AG08395 (cell line): ENCODE measurements at regions not wholly inside any gene's neighbourhood (a gene's known extent, or its start where the extent isn't known, plus 50 kb on each side); places are given as distances from the start of the nearest gene placed in this dataset.
A peak's percentile ranks its signal among the peaks of the same experiment; 100 is the strongest.
"Not testable (repeated sequence)": the region's sequence is repeated elsewhere in the genome, so short reads cannot be mapped to it uniquely, and the experiment has no call there.

ENCODE experiments used
- DNase-seq: peaks from one replicate; pipeline ENCODE4 v3.0.0; 2012; ENCODE audit warnings: mixed read lengths, low spot score

DNA sequence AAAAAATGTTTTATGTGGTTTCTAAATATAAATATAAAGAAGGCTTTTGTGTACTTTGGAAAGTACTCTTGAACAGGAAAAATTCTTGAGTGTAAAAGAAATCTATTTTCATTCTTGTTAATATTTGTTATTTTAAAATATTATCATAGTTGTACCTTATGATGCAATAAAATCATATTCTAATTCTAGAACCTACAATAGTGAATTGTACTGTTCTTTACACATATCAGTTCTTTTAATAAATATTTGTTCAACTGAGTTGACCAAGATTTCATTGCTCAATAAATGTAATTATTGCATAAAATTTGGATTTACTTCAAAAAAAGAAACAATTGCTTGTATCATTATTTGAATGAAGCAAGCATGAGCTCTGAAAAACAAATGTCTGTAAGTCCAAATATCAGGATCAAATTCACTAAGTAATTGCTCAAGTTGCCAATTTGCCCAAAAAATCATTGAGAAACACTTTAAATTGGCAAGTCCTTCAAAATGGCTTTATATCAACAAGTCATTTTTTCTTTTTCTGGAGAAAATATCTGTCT is 191.6 kb upstream of the SLC16A7 start:
- DNase-seq, result no peak

DNA sequence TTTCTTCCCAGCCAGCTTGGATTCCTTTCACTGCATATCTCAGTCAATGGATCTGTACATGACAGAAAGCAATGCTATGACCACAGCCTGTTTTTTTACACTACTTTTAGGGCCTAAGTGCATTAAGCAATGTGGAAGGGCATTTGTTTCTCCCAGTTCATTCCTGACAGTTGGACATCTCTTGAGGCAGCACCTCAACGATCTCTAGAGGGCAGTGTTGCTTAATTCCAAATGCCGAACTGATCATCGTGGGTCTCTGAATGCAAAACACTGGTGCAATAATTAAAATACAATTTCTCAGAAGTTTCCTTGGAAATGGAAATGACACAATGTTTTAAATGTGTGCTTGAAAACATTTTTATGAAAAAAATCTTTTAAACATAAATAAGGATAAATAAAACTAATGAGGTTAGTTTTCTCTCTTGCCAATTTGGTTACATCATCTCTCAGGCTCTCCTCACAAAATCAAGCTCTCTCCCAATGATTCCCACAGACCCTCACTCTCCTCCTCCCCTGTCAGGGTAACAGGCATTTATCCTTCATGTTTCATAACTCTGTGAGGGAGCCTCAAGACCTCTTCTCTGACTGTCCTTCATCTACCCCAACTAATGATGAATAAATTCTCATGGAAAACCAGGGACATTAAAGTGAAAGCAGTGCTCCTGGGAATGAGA is 192.4 kb upstream of the SLC16A7 start:
- peak; percentile 75 for DNase-seq

DNA sequence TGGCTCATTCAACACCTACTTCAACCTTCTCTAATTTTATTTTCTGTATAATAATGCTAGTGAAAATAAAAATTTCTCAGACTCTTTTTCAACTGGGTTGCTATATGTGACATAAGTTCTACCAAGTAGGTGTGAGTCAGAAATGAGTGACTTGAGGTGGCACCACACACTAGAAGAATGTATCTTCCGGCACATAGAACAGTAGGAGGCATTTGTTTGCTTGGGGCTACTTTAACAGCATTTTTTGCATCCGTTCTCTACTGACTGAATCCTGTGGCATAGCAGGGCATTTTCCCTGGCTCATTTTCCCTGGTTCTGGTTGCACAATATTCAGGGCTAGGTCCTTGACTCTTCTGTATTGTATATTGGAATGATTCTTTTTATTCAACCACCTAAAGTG is 194.0 kb upstream of the SLC16A7 start:
- DNase-seq, result no peak

DNA sequence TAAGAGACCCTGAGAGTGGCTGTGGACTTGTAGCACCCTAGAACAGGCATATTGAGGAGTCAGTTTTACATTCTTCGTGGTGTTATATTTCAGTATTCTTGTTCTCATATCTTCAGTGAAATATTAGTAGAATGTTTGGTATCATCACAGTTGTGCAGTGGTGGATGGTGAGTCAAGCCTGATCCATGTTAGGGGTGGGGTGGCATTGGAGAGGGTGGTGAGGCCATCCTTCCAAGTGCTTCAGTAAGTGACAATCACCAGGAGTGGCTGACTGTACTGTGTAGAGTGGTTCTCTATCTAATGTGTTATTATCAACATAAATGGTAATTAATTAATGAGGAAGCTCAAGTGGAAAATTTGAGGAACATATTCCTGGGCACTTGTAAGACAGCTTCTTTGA is 197.7 kb upstream of the SLC16A7 start:
- no peak for DNase-seq

DNA sequence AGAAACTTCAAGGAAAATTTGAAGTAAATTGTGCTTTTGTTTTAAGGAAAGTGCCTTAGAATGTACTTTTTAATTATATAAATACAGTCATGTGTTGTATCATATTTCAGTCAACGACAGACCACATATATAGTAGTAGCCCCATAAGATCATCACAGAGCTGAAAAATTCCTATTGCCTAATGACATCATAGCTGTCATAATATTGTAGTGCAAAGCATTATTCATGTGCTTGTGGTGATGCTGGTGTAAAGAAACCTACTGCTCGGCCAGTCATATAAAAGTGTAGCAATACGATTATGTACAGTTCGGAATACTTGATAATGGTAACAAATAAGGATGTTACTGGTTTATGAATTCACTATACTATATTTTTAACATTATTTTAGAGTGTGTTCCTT is 198.9 kb upstream of the SLC16A7 start:
- DNase-seq, result no peak

DNA sequence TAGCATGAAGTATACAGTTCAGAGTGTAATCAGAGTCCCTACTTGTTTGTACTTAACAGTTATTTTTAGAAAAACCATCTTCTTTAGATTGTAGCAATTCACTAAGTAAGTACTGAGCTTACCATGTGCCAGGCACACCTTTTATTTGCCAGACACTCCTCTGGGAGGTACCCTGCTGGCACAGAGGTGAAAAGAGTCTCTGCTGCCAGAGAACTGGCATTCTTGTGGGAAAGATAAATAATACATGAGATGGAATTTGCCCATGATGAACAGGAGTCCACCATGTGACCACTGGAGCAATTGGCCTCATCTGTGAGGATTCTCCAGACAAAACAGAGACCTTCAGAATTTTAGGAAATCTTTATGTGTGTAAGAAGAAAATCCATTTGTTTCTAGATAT is 199.3 kb upstream of the SLC16A7 start:
- no peak for DNase-seq

DNA sequence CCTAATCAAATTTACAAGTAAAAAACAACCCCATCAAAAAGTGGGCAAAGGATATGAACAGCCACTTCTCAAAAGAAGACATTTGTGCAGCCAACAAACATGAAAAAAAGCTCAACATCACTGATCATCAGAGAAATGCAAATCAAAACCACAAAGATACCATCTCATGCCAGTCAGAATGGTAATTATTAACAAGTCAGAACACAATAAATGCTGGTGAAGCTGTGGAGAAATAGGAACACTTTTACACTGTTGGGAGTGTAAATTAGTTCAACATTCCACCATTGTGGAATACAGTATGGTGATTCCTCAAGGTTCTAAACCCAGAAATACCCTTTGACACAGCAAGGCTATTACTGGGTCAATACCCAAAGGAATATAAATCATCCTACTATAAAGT is 200.5 kb upstream of the SLC16A7 start:
- not testable (repeated sequence) for DNase-seq

DNA sequence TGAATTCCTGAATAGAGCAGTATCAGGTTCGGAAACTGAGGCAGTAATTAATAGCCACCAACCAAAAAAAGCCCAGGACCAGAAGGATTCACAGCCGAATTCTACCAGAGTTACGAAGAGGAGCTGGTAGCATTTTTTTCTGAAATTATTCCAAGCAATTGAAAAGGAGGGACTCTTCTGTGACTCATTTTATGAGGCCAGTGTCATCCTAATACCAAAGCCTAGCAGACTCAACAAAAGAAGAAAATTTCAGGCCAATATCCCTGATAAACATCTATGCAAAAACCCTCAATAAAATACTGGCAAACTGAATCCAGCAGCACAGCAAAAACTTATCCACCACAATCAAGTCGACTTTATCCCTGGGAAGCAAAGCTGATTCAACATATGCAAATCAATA is 202.3 kb upstream of the SLC16A7 start:
- no peak for DNase-seq

DNA sequence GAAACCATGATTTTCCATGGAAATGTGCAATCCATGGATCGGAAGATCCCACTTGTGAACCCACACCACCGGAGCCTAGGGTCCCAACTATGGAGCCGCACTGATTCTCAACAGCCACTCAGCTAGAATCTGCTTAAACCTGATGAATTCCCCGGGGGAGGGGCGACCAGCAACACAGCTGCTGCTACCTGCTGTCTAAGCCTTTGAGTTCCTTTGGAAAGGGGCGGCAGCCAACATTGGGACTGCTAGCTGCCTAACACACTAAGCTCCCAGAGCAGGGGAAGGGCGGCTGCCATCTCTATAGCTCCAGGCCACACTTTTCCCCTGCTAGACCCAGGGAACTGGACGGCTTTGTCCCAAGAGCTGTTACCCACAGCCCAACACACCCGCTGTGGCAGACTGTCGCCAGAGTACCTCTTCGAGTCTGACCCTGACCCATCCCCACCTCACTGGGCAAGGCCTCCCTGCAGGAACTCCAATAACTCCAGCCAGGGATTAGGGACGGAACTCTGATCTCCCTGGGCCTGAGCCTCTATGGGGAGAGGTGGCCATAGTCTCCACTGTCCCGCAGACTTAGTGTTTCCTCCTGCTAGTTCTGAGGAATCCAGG is 205.8 kb upstream of the SLC16A7 start:
- DNase-seq, result no peak

DNA sequence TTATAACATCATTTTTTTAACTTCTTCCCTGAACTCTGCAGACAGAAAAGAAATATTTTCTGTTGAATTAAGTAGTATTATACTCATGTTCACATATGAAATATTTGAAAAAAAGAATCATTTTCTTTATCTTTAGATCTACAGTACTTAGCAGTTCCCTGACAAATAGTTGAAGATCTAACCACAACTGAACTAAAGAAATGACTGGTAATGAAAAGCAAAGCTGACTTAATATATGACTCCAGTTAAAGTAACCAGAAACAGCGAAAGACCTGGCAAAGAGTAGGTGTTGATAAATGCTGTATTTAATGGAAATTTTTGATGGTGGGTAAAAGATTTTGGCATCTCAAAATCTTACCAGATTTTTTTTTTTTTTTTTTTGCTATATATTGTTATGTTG is 207.1 kb upstream of the SLC16A7 start:
- DNase-seq, result no peak

DNA sequence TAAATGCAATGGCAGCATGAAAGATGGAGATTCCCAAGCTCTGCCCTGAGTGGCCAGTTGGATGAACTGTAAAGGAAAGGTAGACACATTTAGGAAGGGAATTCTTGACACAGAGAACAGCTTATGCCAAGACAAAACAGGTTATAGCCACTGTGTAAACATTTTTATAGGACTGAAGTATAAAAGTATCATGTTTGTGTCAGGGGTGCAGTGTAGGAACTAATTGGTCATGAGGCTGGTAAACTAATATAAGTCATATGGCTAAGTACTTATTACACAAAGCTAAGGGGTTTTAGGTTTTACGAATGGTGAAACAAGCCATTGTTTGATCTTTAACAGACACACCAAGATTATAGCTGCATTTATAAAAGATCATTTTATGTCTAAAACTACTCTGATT is 207.7 kb upstream of the SLC16A7 start:
- DNase-seq, result no peak

DNA sequence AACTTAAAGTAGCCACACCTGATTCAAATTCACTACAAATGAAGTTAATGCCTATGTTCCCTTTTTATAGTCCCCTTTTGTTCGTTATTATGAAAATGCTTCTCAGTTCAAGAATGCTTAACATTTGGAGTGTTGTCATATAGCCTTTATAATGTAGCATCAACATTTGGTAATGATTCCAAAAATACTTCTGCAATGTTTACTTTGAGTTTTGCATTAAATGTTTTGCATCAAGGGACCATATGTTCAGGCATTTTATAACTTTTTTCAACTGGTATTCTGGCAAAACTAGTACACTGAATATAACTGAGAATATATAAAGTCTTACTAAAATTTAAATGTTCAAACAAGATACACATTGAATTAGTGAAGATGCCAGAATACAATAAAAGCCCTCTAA is 209.6 kb upstream of the SLC16A7 start:
- DNase-seq, result no peak

DNA sequence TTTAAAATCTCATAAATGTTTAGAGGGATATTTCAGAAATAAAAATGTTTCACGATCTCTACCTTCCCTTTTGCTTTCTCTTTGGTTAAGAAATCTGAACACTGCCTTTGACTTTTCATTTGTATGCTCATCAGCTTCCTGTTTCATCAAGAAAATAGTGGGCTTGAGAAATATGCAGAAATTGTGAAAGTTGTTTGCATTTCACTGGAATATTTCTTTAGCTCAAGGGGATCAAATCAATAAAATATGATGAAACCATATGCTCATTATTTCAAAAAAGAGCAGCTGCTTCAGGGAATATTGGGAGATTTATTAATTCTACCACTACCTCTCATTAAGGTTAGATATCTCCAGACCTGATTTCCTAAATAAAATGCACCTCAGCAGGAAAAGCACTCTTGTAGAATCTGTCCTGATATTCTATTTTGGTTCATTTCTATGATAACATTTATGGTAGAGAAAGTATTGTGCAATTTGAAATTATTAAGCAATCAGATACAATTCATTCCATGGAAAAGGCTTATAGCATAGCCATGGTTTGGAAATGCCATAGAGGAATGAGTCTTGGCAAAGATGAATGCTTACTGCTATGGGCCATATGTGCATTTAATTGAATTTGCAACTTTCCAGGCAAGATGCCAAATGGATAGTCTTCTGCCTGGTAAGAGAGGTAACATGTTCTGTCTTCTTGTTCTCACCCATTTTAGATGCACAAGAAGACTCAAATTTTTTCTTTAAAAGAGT is 212.6 kb upstream of the SLC16A7 start:
- DNase-seq, result peak; percentile 9

DNA sequence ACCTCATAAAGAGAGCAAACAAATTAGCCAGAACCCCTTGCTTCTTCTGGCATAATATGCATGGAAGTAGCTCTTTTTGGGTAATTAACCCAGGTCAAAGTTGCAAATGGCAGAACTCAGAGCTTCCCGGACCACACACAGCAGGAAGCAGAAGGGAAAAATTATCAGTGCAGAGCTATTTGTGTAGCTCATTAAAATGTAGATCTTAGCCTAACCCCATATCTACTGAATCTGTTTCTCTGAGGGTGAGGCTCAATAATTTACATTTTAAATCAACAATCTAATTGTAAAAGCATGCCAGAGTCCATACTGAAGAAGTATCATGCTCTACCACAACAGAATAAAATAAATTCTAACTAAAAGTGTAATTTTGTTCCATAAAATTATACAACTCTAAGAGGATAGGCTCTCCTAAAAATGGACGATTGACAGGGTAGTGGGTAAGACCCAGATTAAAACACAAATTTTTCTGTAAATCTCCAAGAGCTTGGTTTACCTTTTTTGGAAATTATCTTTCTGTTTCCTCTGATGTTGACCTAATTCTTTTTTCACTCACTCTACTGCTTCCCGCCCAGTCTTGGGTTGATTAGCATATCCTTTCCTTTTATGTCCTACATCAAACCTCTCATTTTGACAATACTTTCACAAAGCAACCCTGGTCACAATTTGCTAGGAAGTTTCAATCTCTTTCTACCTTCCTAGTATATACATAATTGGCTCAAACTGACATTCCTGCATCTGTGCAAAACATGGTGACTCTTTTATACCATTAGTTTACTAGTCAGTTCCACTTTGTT is 213.3 kb upstream of the SLC16A7 start:
- DNase-seq, result no peak

DNA sequence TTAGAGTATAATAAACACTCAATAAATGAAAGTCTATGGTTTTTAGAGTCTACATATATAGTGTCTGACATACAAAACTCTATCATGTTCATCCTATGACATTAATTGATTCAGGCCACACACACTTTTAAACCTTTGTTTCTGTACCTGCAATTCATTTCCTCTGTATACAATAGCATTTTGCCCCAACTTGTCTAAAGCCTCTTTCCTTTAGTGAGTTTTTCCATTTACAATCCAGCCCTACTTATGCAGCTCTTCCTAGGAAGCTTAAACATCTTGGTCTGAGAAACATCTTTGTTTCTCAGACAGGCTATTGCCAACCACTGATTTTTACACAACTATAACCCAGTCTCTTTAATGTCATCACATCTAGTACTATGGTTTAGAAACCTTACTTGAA is 214.7 kb upstream of the SLC16A7 start:
- no peak for DNase-seq

DNA sequence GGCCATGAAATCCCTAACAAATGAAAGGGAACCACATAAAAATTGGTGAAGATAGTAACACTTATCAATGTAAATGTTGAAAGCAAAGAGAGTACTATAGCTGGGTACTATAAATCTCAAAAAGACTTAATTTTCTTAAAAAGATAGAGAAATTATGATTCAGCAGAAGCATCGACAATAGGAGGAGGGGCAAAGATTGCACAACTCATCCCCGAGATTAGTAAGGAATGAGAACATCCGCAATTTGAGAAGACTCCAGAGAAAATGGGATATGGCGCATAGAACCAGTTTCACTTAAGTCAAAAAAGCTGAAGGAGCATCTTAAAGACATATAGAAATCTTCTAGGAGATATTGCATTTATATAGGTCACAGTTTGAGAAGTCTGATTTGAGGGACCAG is 220.2 kb upstream of the SLC16A7 start:
- no peak for DNase-seq

DNA sequence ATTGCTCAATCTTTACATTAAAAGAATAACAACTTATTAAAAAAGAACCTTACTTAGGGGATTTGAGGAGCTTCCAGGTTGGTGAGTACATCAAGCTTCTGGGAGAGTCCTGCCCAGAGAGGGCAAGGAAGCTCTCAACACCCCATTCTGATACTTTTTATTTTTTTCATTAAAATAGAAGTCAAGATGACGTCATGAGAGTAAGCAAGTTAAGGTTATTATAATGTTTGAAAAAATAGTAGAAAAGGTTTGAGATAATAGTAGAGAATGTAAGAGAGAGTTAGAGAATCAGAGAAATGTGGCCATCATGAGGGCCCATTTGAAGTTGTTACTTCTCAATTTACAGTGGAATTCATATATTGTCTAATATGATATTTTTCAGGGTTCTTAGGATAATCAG is 221.0 kb upstream of the SLC16A7 start:
- DNase-seq, result no peak

DNA sequence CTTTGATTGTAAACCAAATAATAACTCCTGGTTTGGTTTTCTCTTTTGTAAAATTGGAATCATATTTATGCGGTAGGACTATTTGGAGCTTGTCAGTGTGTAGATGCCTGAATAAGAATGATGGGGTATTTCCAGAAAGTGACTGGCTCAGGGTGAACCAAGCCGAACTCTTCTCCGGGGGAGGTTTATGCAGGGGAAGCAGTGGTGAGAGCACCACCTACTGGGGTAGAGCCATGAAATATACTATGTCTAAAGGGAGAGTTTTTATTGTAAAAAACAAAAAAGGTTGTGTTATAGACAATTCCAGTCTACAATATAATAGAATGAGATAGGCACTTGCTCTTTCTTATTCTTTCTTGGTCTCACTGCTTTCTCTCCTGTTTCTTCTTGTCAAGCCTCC is 222.9 kb upstream of the SLC16A7 start:
- peak; percentile 20 for DNase-seq

DNA sequence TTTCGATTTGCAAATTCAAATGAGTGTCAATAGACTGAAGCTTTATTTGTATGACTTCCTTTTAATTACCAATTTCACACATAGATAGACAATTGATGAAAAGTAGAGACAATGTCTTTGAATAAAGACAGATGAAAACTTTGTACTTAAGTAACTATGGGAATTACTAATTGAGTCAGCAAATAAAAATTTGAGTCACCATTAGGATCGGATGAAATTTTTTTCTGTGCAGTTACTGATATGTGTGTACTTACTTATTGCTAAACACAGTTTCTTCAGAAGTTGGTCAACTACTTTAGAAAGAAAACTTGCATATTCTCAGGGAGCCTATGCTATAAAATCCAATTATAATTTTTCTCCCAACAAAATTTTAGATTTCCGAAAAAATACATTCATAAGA is 224.9 kb upstream of the SLC16A7 start:
- no peak for DNase-seq

DNA sequence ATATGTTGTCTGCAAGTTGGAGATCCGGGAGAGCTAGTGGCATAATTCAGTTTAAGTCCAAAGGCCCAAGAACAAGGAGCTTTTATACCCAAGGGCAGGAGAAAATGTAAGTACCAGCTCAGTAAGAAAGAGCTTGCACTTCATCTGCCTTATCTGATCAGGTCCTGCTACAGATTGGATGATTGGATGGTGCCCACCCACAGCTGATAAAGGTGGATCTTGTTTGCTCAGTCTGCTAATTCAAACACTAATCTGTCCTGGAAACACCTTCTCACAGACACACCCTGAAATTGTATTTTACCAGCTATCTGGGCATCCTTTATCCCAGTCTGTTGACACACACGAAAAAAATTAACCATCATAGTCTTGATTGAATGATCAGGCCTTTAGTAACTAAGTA is 230.7 kb upstream of the SLC16A7 start:
- DNase-seq, result no peak

DNA sequence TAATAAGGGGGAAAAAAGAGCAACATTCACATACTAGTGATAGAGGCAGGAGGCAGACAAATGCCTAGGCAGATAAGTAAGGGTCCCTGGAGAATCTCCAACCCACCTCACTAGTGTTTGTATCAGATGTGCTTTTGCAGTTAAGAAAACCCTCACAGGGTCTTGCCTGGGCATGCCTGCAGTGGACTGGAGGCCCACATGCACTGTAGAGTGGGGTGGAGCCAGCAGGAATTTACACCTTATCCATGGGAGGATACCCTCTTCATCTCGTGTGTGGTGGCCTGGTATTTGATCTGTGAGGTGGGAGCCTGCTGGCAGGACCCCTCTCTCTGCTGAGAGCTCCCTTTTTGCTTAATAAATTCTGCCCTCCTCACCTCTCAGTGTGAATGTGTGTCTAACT is 238.0 kb upstream of the SLC16A7 start:
- no peak for DNase-seq

DNA sequence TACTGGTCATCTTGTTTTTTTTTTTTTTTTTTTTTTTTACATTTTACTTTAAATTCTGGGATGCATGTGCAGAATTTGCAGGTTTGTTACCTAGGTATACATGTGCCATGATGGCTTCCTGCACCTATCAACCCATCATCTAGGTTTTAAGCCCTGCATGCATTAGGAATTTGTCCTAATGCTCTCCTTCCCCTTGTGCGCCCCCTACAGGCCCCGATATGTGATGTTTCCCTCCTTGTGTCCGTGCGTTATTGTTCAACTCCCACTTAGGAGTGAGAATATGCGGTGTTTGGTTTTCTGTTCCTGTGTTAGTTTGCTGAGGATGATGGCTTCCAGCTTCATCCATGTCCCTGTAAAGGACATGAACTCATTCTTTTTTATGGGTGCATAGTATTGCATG is 249.6 kb upstream of the SLC16A7 start:
- DNase-seq, result not testable (repeated sequence)
